Endothelial cell of umbilical vein (primary cell): ENCODE measurements at regions not wholly inside any gene's neighbourhood (a gene's known extent, or its start where the extent isn't known, plus 50 kb on each side); places are given as distances from the start of the nearest gene placed in this dataset.

Experiments
- BruUV-seq: library from RNA; stranded (reverse); fragments of 400-500 nt; replicated peaks from 2 replicates; lab custom pipeline; 2021; lab: Mats Ljungman, UMichigan
- CTCF ChIA-PET: fragments of 300-600, 350-600 bp; sonication (Branson Sonifier 250); formaldehyde crosslinking; loops from one replicate; lab custom pipeline; 2021; ENCODE audit warnings: antibody characterized with exemption, inconsistent platforms; lab: Charles Lee
- POLR2A ChIA-PET: fragments of 300-600, 350-600 bp; sonication (Branson Sonifier 250); formaldehyde crosslinking; loops from one replicate; lab custom pipeline; 2021; ENCODE audit warnings: antibody characterized with exemption, inconsistent platforms; lab: Charles Lee
- DNase-seq: peaks from one replicate; pipeline ENCODE4 v3.0.0-alpha.2; 2011; ENCODE audit warnings: low read depth, low spot score
- FAIRE-seq: peaks from 2 replicates; lab custom pipeline; 2011; peaks lifted over from hg19 to GRCh38; lab: Jason Lieb, UNC
- H2AFZ ChIP-seq: 2 replicates; pipeline ENCODE4 v1.6.0; 2012; ENCODE audit warnings: low read depth, low read length, control low read depth, inconsistent platforms
- H3K27ac ChIP-seq: 2 replicates; pipeline ENCODE4 v1.5.1; 2011; ENCODE audit warnings: low read depth, mild to moderate bottlenecking, control low read depth, low read length, moderate library complexity; ENCODE audit not compliant: insufficient read depth
- H3K27me3 ChIP-seq, 2 experiments: 2 replicates each; pipeline versions ENCODE4 v1.6.0 to v1.6.1; 2011; ENCODE audit warnings: low read length in 2 of 2, mixed read lengths in 1 of 2; ENCODE audit not compliant: control insufficient read depth in 2 of 2, insufficient read depth in 2 of 2
- H3K36me3 ChIP-seq, 2 experiments: 2 replicates in 1 of 2; 3 replicates in 1 of 2; pipeline ENCODE4 v1.5.1; 2011; ENCODE audit warnings: low read length in 2 of 2, mild to moderate bottlenecking in 1 of 2, moderate library complexity in 1 of 2; ENCODE audit not compliant: control insufficient read depth in 2 of 2, insufficient read depth in 2 of 2; ENCODE audit errors: extremely low read depth in 1 of 2
- H3K4me1 ChIP-seq: 3 replicates; pipeline ENCODE4 v1.5.1; 2011; ENCODE audit warnings: mild to moderate bottlenecking, low read length; ENCODE audit not compliant: control insufficient read depth, insufficient read depth; ENCODE audit errors: extremely low read depth
- H3K4me2 ChIP-seq: 2 replicates; pipeline ENCODE4 v1.6.1; 2011; ENCODE audit warnings: low read length, control low read depth, mixed read lengths; ENCODE audit not compliant: insufficient read depth
- H3K4me3 ChIP-seq, 3 experiments: fragments of 200-600 bp in 1 of 3; sonication (generic), shearing (Covaris generic) in 1 of 3; replicated peaks in 1 of 3; 2 replicates each; pipeline ENCODE4 v1.5.1; 2011 to 2016; ENCODE audit warnings: control low read depth in 3 of 3, low read length in 3 of 3, mild to moderate bottlenecking in 2 of 3, inconsistent platforms in 1 of 3, low read depth in 1 of 3, moderate library complexity in 1 of 3; ENCODE audit not compliant: insufficient read depth in 1 of 3
- H3K79me2 ChIP-seq: 2 replicates; pipeline ENCODE4 v1.6.0; 2012; ENCODE audit warnings: low read length, inconsistent platforms; ENCODE audit not compliant: control insufficient read depth, insufficient read depth
- H3K9ac ChIP-seq: replicated peaks from 2 replicates; pipeline ENCODE3; 2011; ENCODE audit warnings: low read length, control low read depth; ENCODE audit not compliant: insufficient read depth; ENCODE audit errors: extremely low read depth
- H3K9me1 ChIP-seq: replicated peaks from 3 replicates; pipeline ENCODE4 v1.6.0; 2011; ENCODE audit warnings: mild to moderate bottlenecking, low read length; ENCODE audit not compliant: control insufficient read depth, insufficient read depth; ENCODE audit errors: extremely low read depth
- H3K9me3 ChIP-seq: replicated peaks from 2 replicates; pipeline ENCODE4 v1.5.1; 2012; ENCODE audit warnings: low read length, inconsistent platforms; ENCODE audit not compliant: control insufficient read depth, insufficient read depth
- H4K20me1 ChIP-seq: replicated peaks from 2 replicates; pipeline ENCODE3; 2011; ENCODE audit warnings: mild to moderate bottlenecking, low read length; ENCODE audit not compliant: control insufficient read depth, insufficient read depth; ENCODE audit errors: extremely low read depth
- EZH2 ChIP-seq: IDR thresholded peaks from 2 replicates; pipeline ENCODE4 v1.6.1; 2012; ENCODE audit warnings: borderline replicate concordance, low read depth, mild to moderate bottlenecking, moderate library complexity, low read length, inconsistent platforms; ENCODE audit not compliant: severe bottlenecking
- FOS ChIP-seq: IDR thresholded peaks from 2 replicates; pipeline ENCODE4 v1.6.1; 2011; ENCODE audit warnings: mild to moderate bottlenecking, low read length, moderate library complexity, borderline replicate concordance; ENCODE audit not compliant: insufficient read depth
- GATA2 ChIP-seq: IDR thresholded peaks from 2 replicates; pipeline ENCODE4 v1.7.0; 2011; ENCODE audit warnings: low read depth, mild to moderate bottlenecking, moderate library complexity, mixed read lengths, low read length; ENCODE audit not compliant: insufficient read length, insufficient read depth
- JUN ChIP-seq: IDR thresholded peaks from 2 replicates; pipeline ENCODE4 v1.6.1; 2011; ENCODE audit warnings: borderline replicate concordance, low read depth; ENCODE audit not compliant: insufficient read length, insufficient read depth
- MAX ChIP-seq: IDR thresholded peaks from 2 replicates; pipeline ENCODE4 v1.6.1; 2011; ENCODE audit not compliant: insufficient read depth, insufficient read length
- MYC ChIP-seq: IDR thresholded peaks from one replicate; pipeline ENCODE4 v1.6.1; 2011; ENCODE audit warnings: mild to moderate bottlenecking, low read depth, low read length
- POLR2A ChIP-seq: IDR thresholded peaks from 2 replicates; pipeline ENCODE4 v1.6.1; 2012; ENCODE audit warnings: low read depth, mild to moderate bottlenecking, control low read depth, low read length
- POLR2AphosphoS5 ChIP-seq: IDR thresholded peaks from 2 replicates; pipeline ENCODE4 v1.6.1; 2012; ENCODE audit warnings: low read depth, mild to moderate bottlenecking, control low read depth, low read length, moderate library complexity; ENCODE audit not compliant: insufficient read depth
- dilution Hi-C: fragments of 300-500 bp; cut with MboI; formaldehyde crosslinking; loops from one replicate; pipeline ENCODE4 v1.15.0; 2019; ENCODE audit warnings: low sequenced_read_pairs; ENCODE audit not compliant: extremely low pct_ligation_motif_present
- intact Hi-C: fragments of 100-400 bp; cut with micrococcal nuclease; formaldehyde crosslinking; loops from one replicate; pipeline ENCODE4 v1.10.0; 2022
- TF ChIP-seq, protein P1 (sequence below), 2 donors: IDR thresholded peaks; 1 replicate in 1 of 2; 2 replicates in 1 of 2; pipeline ENCODE4 v1.5.1; 2011; ENCODE audit warnings: low read length in 2 of 2, mild to moderate bottlenecking in 2 of 2, moderate library complexity in 2 of 2, control low read depth in 1 of 2, inconsistent platforms in 1 of 2, low read depth in 1 of 2; ENCODE audit not compliant: insufficient read depth in 1 of 2; ENCODE audit errors: extremely low read depth in 1 of 2

DNA sequence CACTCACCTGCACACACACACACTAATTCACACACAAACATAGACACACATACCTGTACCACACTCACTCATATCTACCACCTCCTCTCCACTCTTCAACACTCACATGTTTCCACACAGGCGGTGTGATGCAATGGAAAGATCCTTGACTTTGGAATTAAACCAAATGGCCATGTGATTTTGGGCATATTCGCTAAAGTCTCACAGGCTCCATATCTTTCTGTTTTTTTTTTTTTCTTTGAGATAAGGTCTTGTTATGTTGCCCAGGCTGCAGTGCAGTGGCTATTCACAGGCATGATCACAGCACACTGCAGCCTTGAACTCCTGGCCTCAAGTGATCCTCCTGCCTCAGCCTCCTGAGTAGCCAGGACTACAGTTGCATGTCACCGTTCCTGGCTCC lies 91.1 kb upstream of the MEX3C start:
- dilution Hi-C loops = no loop called here
- H3K36me3 ChIP-seq = no peaks in the 10 kb centered on the region
- no peak overlapping the region for H3K9ac ChIP-seq
- ChIA-PET POLR2A (no interaction called here), CTCF (no interaction called here)
- intact Hi-C loops = no loop called here
- no peak overlapping the region for H2AFZ ChIP-seq
- no peaks in the 10 kb centered on the region for H3K27me3 ChIP-seq
- H3K9me1 ChIP-seq = no peaks in the 10 kb centered on the region
- no peaks in the 10 kb centered on the region for H4K20me1 ChIP-seq
- no peak for DNase-seq
- no TSS peak for BruUV-seq
- H3K4me1 ChIP-seq = no peaks in the 10 kb centered on the region
- H3K79me2 ChIP-seq = no peaks in the 10 kb centered on the region
- H3K27ac ChIP-seq = no peak overlapping the region
- H3K4me3 ChIP-seq = no peak overlapping the region
- no peaks in the 10 kb centered on the region for H3K9me3 ChIP-seq
- TF ChIP-seq, protein P1, sequence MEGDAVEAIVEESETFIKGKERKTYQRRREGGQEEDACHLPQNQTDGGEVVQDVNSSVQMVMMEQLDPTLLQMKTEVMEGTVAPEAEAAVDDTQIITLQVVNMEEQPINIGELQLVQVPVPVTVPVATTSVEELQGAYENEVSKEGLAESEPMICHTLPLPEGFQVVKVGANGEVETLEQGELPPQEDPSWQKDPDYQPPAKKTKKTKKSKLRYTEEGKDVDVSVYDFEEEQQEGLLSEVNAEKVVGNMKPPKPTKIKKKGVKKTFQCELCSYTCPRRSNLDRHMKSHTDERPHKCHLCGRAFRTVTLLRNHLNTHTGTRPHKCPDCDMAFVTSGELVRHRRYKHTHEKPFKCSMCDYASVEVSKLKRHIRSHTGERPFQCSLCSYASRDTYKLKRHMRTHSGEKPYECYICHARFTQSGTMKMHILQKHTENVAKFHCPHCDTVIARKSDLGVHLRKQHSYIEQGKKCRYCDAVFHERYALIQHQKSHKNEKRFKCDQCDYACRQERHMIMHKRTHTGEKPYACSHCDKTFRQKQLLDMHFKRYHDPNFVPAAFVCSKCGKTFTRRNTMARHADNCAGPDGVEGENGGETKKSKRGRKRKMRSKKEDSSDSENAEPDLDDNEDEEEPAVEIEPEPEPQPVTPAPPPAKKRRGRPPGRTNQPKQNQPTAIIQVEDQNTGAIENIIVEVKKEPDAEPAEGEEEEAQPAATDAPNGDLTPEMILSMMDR (IDR thresholded peaks at IDR 0.05; ENCODE audit: extremely low read depth in 1 of 2, insufficient read depth in 1 of 2, low read depth in 1 of 2, low read length in 2 of 2) = no peak
- TF ChIP-seq MYC (no peak), POLR2AphosphoS5 (no peak), EZH2 (no peak), JUN (no peak), FOS (no peak)
- H3K4me2 ChIP-seq = no peak overlapping the region
- no peak for FAIRE-seq

- H3K9ac ChIP-seq = no peak overlapping the region
- FAIRE-seq = no peak
- no peaks in the 10 kb centered on the region for H3K4me1 ChIP-seq
- H3K9me1 ChIP-seq = no peaks in the 10 kb centered on the region
- no peaks in the 10 kb centered on the region for H3K9me3 ChIP-seq
- no peaks in the 10 kb centered on the region for H3K27me3 ChIP-seq
- intact Hi-C loops (no loop called here), dilution Hi-C loops (no loop called here)
- no peak overlapping the region for H3K4me3 ChIP-seq
- no peaks in the 10 kb centered on the region for H4K20me1 ChIP-seq
- no peak for DNase-seq
- ChIA-PET CTCF (no interaction called here), POLR2A (no interaction called here)
- no peak overlapping the region for H2AFZ ChIP-seq
- no peak overlapping the region for H3K27ac ChIP-seq
- H3K79me2 ChIP-seq = no peaks in the 10 kb centered on the region
- no peak overlapping the region for H3K4me2 ChIP-seq
- TF ChIP-seq GATA2 (no peak), POLR2AphosphoS5 (no peak), POLR2A (no peak), JUN (no peak), MYC (no peak), FOS (no peak), MAX (no peak)
- no TSS peak for BruUV-seq
- H3K36me3 ChIP-seq = no peaks in the 10 kb centered on the region
These were observed 93.4 kb upstream of the MEX3C start for GRCh38 chr18:51290860-51291259.
